Skeletal muscle tissue (tissue), 3 donors: ENCODE measurements at regions not wholly inside any gene's neighbourhood (a gene's known extent, or its start where the extent isn't known, plus 50 kb on each side); places are given as distances from the start of the nearest gene placed in this dataset.

Experiments used
- H3K27ac ChIP-seq: one replicate; pipeline ENCODE4 v1.7.0; 2013; ENCODE audit warnings: mild to moderate bottlenecking, low read depth, low read length, inconsistent platforms
- H3K27me3 ChIP-seq, 3 donors: one replicate each; pipeline ENCODE4 v1.7.0; 2013; ENCODE audit warnings: low read length in 3 of 3; ENCODE audit not compliant: control insufficient read depth in 3 of 3, insufficient read depth in 3 of 3
- H3K36me3 ChIP-seq, 3 donors: one replicate each; pipeline ENCODE4 v1.7.0; 2013; ENCODE audit warnings: low read length in 3 of 3; ENCODE audit not compliant: control insufficient read depth in 3 of 3, insufficient read depth in 3 of 3
- H3K4me1 ChIP-seq, 3 donors: one replicate each; pipeline ENCODE4 v1.7.0; 2013; ENCODE audit warnings: low read length in 3 of 3, mild to moderate bottlenecking in 3 of 3; ENCODE audit not compliant: control insufficient read depth in 3 of 3, insufficient read depth in 3 of 3
- H3K4me3 ChIP-seq, 3 donors: one replicate each; pipeline ENCODE4 v1.7.0; 2013; ENCODE audit warnings: low read length in 3 of 3
- H3K9ac ChIP-seq, 3 donors: one replicate each; pipeline ENCODE4 v1.7.0; 2013; ENCODE audit warnings: low read length in 3 of 3, mild to moderate bottlenecking in 3 of 3, moderate library complexity in 2 of 3, low read depth in 1 of 3
- H3K9me3 ChIP-seq, 3 donors: one replicate each; pipeline ENCODE4 v1.7.0; 2013; ENCODE audit warnings: low read length in 3 of 3; ENCODE audit not compliant: control insufficient read depth in 3 of 3
- donor health status: Osteomylitis.

GRCh38 chr21:16811970-16812369, 700.9 kb upstream of the CXADR start:
- H3K4me3 ChIP-seq = no peak overlapping the region
- peaks cover 0 to 3% (median 0%) of the 10 kb centered on the region in 3 donors for H3K4me1 ChIP-seq
- H3K9ac ChIP-seq = no peak overlapping the region
- no peak overlapping the region for H3K27ac ChIP-seq
- H3K27me3 ChIP-seq = no peaks in the 10 kb centered on the region
- no peaks in the 10 kb centered on the region for H3K36me3 ChIP-seq
- no peaks in the 10 kb centered on the region for H3K9me3 ChIP-seq

GRCh38 chr21:16815243-16815642, 697.6 kb upstream of the CXADR start:
- Histone ChIP-seq H3K4me1 (peaks cover 0 to 3% (median 0%) of the 10 kb centered on the region in 3 donors), H3K27me3 (no peaks in the 10 kb centered on the region), H3K4me3 (no peak overlapping the region), H3K9me3 (no peaks in the 10 kb centered on the region), H3K27ac (no peak overlapping the region), H3K9ac (no peak overlapping the region), H3K36me3 (no peaks in the 10 kb centered on the region)

GRCh38 chr21:16821588-16821987, 691.3 kb upstream of the CXADR start:
- Histone ChIP-seq H3K9me3 (peaks cover 0 to 1% (median 0%) of the 10 kb centered on the region in 3 donors), H3K36me3 (no peaks in the 10 kb centered on the region), H3K27ac (no peak overlapping the region), H3K27me3 (no peaks in the 10 kb centered on the region), H3K4me3 (no peak overlapping the region), H3K4me1 (no peaks in the 10 kb centered on the region), H3K9ac (no peak overlapping the region)

GRCh38 chr21:16829532-16829931, 683.3 kb upstream of the CXADR start:
- Histone ChIP-seq H3K36me3 (no peaks in the 10 kb centered on the region), H3K9ac (no peak overlapping the region), H3K27ac (no peak overlapping the region), H3K9me3 (no peaks in the 10 kb centered on the region), H3K4me3 (no peak overlapping the region), H3K4me1 (no peaks in the 10 kb centered on the region), H3K27me3 (no peaks in the 10 kb centered on the region)

- no peak overlapping the region for H3K27ac ChIP-seq
- H3K36me3 ChIP-seq = no peaks in the 10 kb centered on the region
- H3K9me3 ChIP-seq = no peaks in the 10 kb centered on the region
- no peak overlapping the region for H3K9ac ChIP-seq
- H3K4me3 ChIP-seq = no peak overlapping the region
- H3K4me1 ChIP-seq = peaks cover 0 to 4% (median 3%) of the 10 kb centered on the region in 3 donors
- H3K27me3 ChIP-seq = no peaks in the 10 kb centered on the region
Measured at GRCh38 chr21:16832791-16833190, 680.1 kb upstream of the CXADR start.

GRCh38 chr21:16834791-16835190, 678.1 kb upstream of the CXADR start:
- Histone ChIP-seq H3K9ac (no peak overlapping the region), H3K9me3 (no peaks in the 10 kb centered on the region), H3K27ac (no peak overlapping the region), H3K27me3 (no peaks in the 10 kb centered on the region), H3K36me3 (no peaks in the 10 kb centered on the region), H3K4me1 (peaks cover 0 to 8% (median 4%) of the 10 kb centered on the region in 3 donors), H3K4me3 (no peak overlapping the region)

- peaks cover 0 to 8% (median 4%) of the 10 kb centered on the region in 3 donors for H3K4me1 ChIP-seq
- no peaks in the 10 kb centered on the region for H3K36me3 ChIP-seq
- H3K27me3 ChIP-seq = no peaks in the 10 kb centered on the region
- H3K4me3 ChIP-seq = no peak overlapping the region
- H3K27ac ChIP-seq = no peak overlapping the region
- H3K9ac ChIP-seq = no peak overlapping the region
- no peaks in the 10 kb centered on the region for H3K9me3 ChIP-seq
Measured at GRCh38 chr21:16837321-16837720, 675.5 kb upstream of the CXADR start.

- H3K4me1 ChIP-seq = peaks cover 0 to 8% (median 6%) of the 10 kb centered on the region in 3 donors
- H3K27ac ChIP-seq = no peak overlapping the region
- no peaks in the 10 kb centered on the region for H3K27me3 ChIP-seq
- H3K4me3 ChIP-seq = no peak overlapping the region
- H3K9me3 ChIP-seq = no peaks in the 10 kb centered on the region
- H3K36me3 ChIP-seq = no peaks in the 10 kb centered on the region
- no peak overlapping the region for H3K9ac ChIP-seq
Measured at GRCh38 chr21:16837721-16838120, 675.1 kb upstream of the CXADR start.

GRCh38 chr21:16838331-16838730, 674.5 kb upstream of the CXADR start:
- Histone ChIP-seq H3K9ac (no peak overlapping the region), H3K36me3 (no peaks in the 10 kb centered on the region), H3K4me1 (peaks cover 0 to 8% (median 6%) of the 10 kb centered on the region in 3 donors), H3K9me3 (no peaks in the 10 kb centered on the region), H3K27me3 (no peaks in the 10 kb centered on the region), H3K27ac (no peak overlapping the region), H3K4me3 (no peak overlapping the region)

- Histone ChIP-seq H3K27ac (no peak overlapping the region), H3K27me3 (no peaks in the 10 kb centered on the region)
Measured at GRCh38 chr21:16840538-16840937, 672.3 kb upstream of the CXADR start.

More at GRCh38 chr21:16840538-16840937, 672.3 kb upstream of the CXADR start:
- Histone ChIP-seq H3K9ac (no peak overlapping the region), H3K36me3 (no peaks in the 10 kb centered on the region), H3K4me3 (no peak overlapping the region), H3K9me3 (no peaks in the 10 kb centered on the region), H3K4me1 (peaks cover 0 to 8% (median 6%) of the 10 kb centered on the region in 3 donors)
